H1 (cell line): ENCODE measurements at regions not wholly inside any gene's neighbourhood (a gene's known extent, or its start where the extent isn't known, plus 50 kb on each side); places are given as distances from the start of the nearest gene placed in this dataset.

Source experiments
- CTCF ChIA-PET: fragments of 300-600 bp; sonication (Branson Sonifier 250); formaldehyde crosslinking; loops from one replicate; lab custom pipeline; 2021; ENCODE audit not compliant: partially characterized antibody; lab: Charles Lee
- POLR2A ChIA-PET: fragments of 300-600 bp; sonication (Branson Sonifier 250); formaldehyde crosslinking; loops from one replicate; lab custom pipeline; 2021; ENCODE audit warnings: inconsistent platforms; ENCODE audit not compliant: partially characterized antibody; lab: Charles Lee
- DNase-seq, 2 experiments: peaks; one replicate each; pipeline versions ENCODE4 v3.0.0 to v3.0.0-alpha.2; 2010 to 2022; ENCODE audit warnings: low spot score in 2 of 2, low read depth in 1 of 2, mixed read lengths in 1 of 2
- FAIRE-seq: peaks from 2 replicates; lab custom pipeline; 2011; peaks lifted over from hg19 to GRCh38; lab: Jason Lieb, UNC
- H2AFZ ChIP-seq: 2 replicates; pipeline ENCODE4 v1.8.1; 2012; ENCODE audit warnings: low read length, inconsistent platforms
- H2AK5ac ChIP-seq: 2 replicates; pipeline ENCODE4 v1.6.1; 2013; ENCODE audit warnings: low read depth, low read length
- H2BK120ac ChIP-seq: replicated peaks from 2 replicates; pipeline ENCODE3; 2013; ENCODE audit warnings: low read depth, low read length, inconsistent platforms
- H2BK12ac ChIP-seq: 2 replicates; pipeline ENCODE4 v1.6.1; 2013; ENCODE audit warnings: low read depth, low read length
- H2BK15ac ChIP-seq: 2 replicates; pipeline ENCODE4 v1.6.1; 2013; ENCODE audit warnings: low read length
- H2BK20ac ChIP-seq: 2 replicates; pipeline ENCODE4 v1.6.1; 2013; ENCODE audit warnings: low read length
- H2BK5ac ChIP-seq: 2 replicates; pipeline ENCODE4 v1.6.1; 2013; ENCODE audit warnings: low read depth, low read length
- H3K14ac ChIP-seq: 2 replicates; pipeline ENCODE4 v1.6.1; 2013; ENCODE audit warnings: inconsistent platforms; ENCODE audit not compliant: insufficient read length
- H3K18ac ChIP-seq: 2 replicates; pipeline ENCODE4 v1.6.1; 2013; ENCODE audit warnings: low read length; ENCODE audit errors: extremely low read depth
- H3K23ac ChIP-seq: 2 replicates; pipeline ENCODE4 v1.6.1; 2013; ENCODE audit warnings: inconsistent platforms; ENCODE audit not compliant: insufficient read length
- H3K23me2 ChIP-seq: 2 replicates; pipeline ENCODE4 v1.6.1; 2013; ENCODE audit warnings: low read depth, low read length
- H3K27ac ChIP-seq: 2 replicates; pipeline ENCODE4 v1.6.1; 2011; ENCODE audit warnings: low read depth, low read length, inconsistent platforms
- H3K27me3 ChIP-seq, 4 experiments: replicated peaks in 1 of 4; 1 replicate in 1 of 4; 2 replicates in 3 of 4; pipeline versions ENCODE4 v1.6.1 to v1.8.1; 2011 to 2013; ENCODE audit warnings: low read length in 3 of 4, mild to moderate bottlenecking in 3 of 4, inconsistent platforms in 2 of 4, mixed read lengths in 2 of 4, moderate library complexity in 1 of 4; ENCODE audit not compliant: control insufficient read depth in 3 of 4, insufficient read depth in 3 of 4; ENCODE audit errors: extremely low read depth in 1 of 4
- H3K36me3 ChIP-seq, 4 experiments: 2 replicates each; pipeline versions ENCODE4 v1.6.1 to v1.8.1; 2011 to 2013; ENCODE audit warnings: mild to moderate bottlenecking in 4 of 4, low read length in 3 of 4, moderate library complexity in 2 of 4, control low read depth in 1 of 4, inconsistent platforms in 1 of 4; ENCODE audit not compliant: insufficient read depth in 4 of 4, control insufficient read depth in 2 of 4
- H3K4ac ChIP-seq: replicated peaks from 2 replicates; pipeline ENCODE3; 2013; ENCODE audit warnings: low read length, low read depth, mixed read lengths, inconsistent platforms; ENCODE audit not compliant: insufficient read length
- H3K4me1 ChIP-seq, 4 experiments: replicated peaks in 1 of 4; 1 replicate in 1 of 4; 2 replicates in 3 of 4; pipeline versions ENCODE4 v1.6.1 to v1.8.1; 2011 to 2013; ENCODE audit warnings: low read length in 3 of 4, inconsistent platforms in 2 of 4, mixed read lengths in 1 of 4; ENCODE audit not compliant: insufficient read depth in 4 of 4, control insufficient read depth in 3 of 4
- H3K4me2 ChIP-seq, 2 experiments: 2 replicates each; pipeline versions ENCODE4 v1.6.1 to v1.8.1; 2011 to 2013; ENCODE audit warnings: low read depth in 2 of 2, low read length in 2 of 2, control low read depth in 1 of 2, inconsistent platforms in 1 of 2, mild to moderate bottlenecking in 1 of 2; ENCODE audit not compliant: insufficient read depth in 1 of 2
- H3K4me3 ChIP-seq, 4 experiments: fragments of 200-600, 300-600 bp in 1 of 4; sonication (generic), shearing (Covaris generic), sonication (Bioruptor Twin) in 1 of 4; 2 replicates each; pipeline versions ENCODE4 v1.5.1 to v1.8.1; 2011 to 2016; ENCODE audit warnings: low read length in 4 of 4, low read depth in 3 of 4, control low read depth in 2 of 4, inconsistent platforms in 2 of 4, mild to moderate bottlenecking in 2 of 4, mixed read lengths in 1 of 4, moderate library complexity in 1 of 4; ENCODE audit not compliant: insufficient read depth in 2 of 4; ENCODE audit errors: extremely low read depth in 1 of 4
- H3K56ac ChIP-seq: replicated peaks from 2 replicates; pipeline ENCODE3; 2013; ENCODE audit warnings: low read depth, mild to moderate bottlenecking, mixed read lengths, low read length, inconsistent platforms; ENCODE audit not compliant: insufficient read length
- H3K79me1 ChIP-seq: 2 replicates; pipeline ENCODE4 v1.6.1; 2013; ENCODE audit warnings: low read depth, low read length, control low read depth
- H3K79me2 ChIP-seq, 2 experiments: 2 replicates each; pipeline versions ENCODE4 v1.6.1 to v1.8.1; 2012 to 2013; ENCODE audit warnings: low read length in 2 of 2, mild to moderate bottlenecking in 2 of 2, inconsistent platforms in 1 of 2; ENCODE audit not compliant: insufficient read depth in 2 of 2, control insufficient read depth in 1 of 2
- H3K9ac ChIP-seq, 4 experiments: replicated peaks in 1 of 4; 1 replicate in 1 of 4; 2 replicates in 3 of 4; pipeline versions ENCODE4 v1.6.1 to v1.8.1; 2011 to 2013; ENCODE audit warnings: low read depth in 3 of 4, low read length in 3 of 4, control low read depth in 2 of 4, mild to moderate bottlenecking in 2 of 4, moderate library complexity in 2 of 4, inconsistent platforms in 1 of 4; ENCODE audit errors: extremely low read depth in 1 of 4
- H3K9me3 ChIP-seq, 2 experiments: 2 replicates each; pipeline versions ENCODE4 v1.6.1 to v1.8.1; 2012 to 2013; ENCODE audit warnings: mild to moderate bottlenecking in 2 of 2, moderate library complexity in 2 of 2, control low read depth in 1 of 2, inconsistent platforms in 1 of 2, low read depth in 1 of 2, low read length in 1 of 2, mixed read lengths in 1 of 2; ENCODE audit not compliant: insufficient read depth in 2 of 2
- H4K20me1 ChIP-seq, 2 experiments: replicated peaks in 1 of 2; 2 replicates each; pipeline versions ENCODE3 to v1.8.1; 2011 to 2013; ENCODE audit warnings: inconsistent platforms in 2 of 2, low read length in 2 of 2, mild to moderate bottlenecking in 1 of 2; ENCODE audit not compliant: insufficient read depth in 2 of 2, control insufficient read depth in 1 of 2
- H4K5ac ChIP-seq: 2 replicates; pipeline ENCODE4 v1.6.1; 2013; ENCODE audit warnings: low read length, low read depth, mixed read lengths, inconsistent platforms; ENCODE audit not compliant: insufficient read length
- H4K8ac ChIP-seq: 2 replicates; pipeline ENCODE4 v1.8.0; 2013; ENCODE audit warnings: mild to moderate bottlenecking, moderate library complexity, low read length, inconsistent platforms; ENCODE audit not compliant: insufficient read depth; ENCODE audit errors: extremely low read depth
- H4K91ac ChIP-seq: replicated peaks from 2 replicates; pipeline ENCODE3; 2013; ENCODE audit warnings: low read length, mixed read lengths, inconsistent platforms; ENCODE audit not compliant: insufficient read length
- ASH2L ChIP-seq: fragments of 200-600, 300-600 bp; sonication (generic); IDR thresholded peaks from one replicate; pipeline ENCODE4 v1.7.1; 2017; ENCODE audit warnings: low read length
- CHD2 ChIP-seq: IDR thresholded peaks from 2 replicates; pipeline ENCODE4 v1.6.1; 2012; ENCODE audit warnings: low read length, improper control_type of control experiment
- NRF1 ChIP-seq: IDR thresholded peaks from 2 replicates; pipeline ENCODE4 v1.6.1; 2011; ENCODE audit warnings: mild to moderate bottlenecking, low read depth, low read length, improper control_type of control experiment
- RNF2 ChIP-seq: fragments of 200-900, 300-1000 bp; sonication (generic); IDR thresholded peaks from 2 replicates; pipeline ENCODE4 v1.7.1; 2016; ENCODE audit warnings: borderline replicate concordance, low read depth, mild to moderate bottlenecking, antibody characterized with exemption, low read length; ENCODE audit not compliant: poor library complexity, severe bottlenecking; ENCODE audit errors: missing control alignments
- SAP30 ChIP-seq: fragments of 300-600 bp; sonication (generic); IDR thresholded peaks from 2 replicates; pipeline ENCODE4 v1.7.1; 2012; ENCODE audit warnings: low read length, moderate library complexity, mild to moderate bottlenecking, inconsistent platforms; ENCODE audit not compliant: insufficient read depth, insufficient replicate concordance
- SRF ChIP-seq: IDR thresholded peaks from 2 replicates; pipeline ENCODE4 v1.6.1; 2011; ENCODE audit warnings: mild to moderate bottlenecking, low read depth, low read length, moderate library complexity
- SUZ12 ChIP-seq: fragments of 200-600 bp; sonication (generic); IDR thresholded peaks from 2 replicates; pipeline ENCODE4 v1.6.1; 2012; ENCODE audit warnings: mild to moderate bottlenecking, inconsistent platforms, low read length, moderate library complexity, mixed read lengths
- TEAD4 ChIP-seq: IDR thresholded peaks from 2 replicates; pipeline ENCODE4 v1.6.1; 2012; ENCODE audit warnings: low read depth, low read length, inconsistent platforms, mixed read lengths
- WGBS, 2 experiments: shearing (Covaris generic) in 1 of 2; methylation state at CpG; one replicate each; pipeline versions ENCODE4 v1.1.6 to v1.1.7; 2013 to 2015; ENCODE audit warnings: low lambda C conversion rate in 2 of 2, mixed read lengths in 2 of 2, inconsistent platforms in 1 of 2, low coverage in 1 of 2, missing lambda C conversion rate in 1 of 2; ENCODE audit not compliant: insufficient replicate concordance in 2 of 2, insufficient coverage in 1 of 2, insufficient read length in 1 of 2; ENCODE audit errors: extremely low coverage in 1 of 2, missing lambda C conversion rate in 1 of 2; 5-methylcytosine and 5-hydroxymethylcytosine counted together
- TF ChIP-seq, protein P1 (sequence below): IDR thresholded peaks from 2 replicates; pipeline ENCODE4 v1.6.1; 2012; ENCODE audit warnings: inconsistent platforms
- TF ChIP-seq, protein P2 (sequence below): IDR thresholded peaks from 2 replicates; pipeline ENCODE4 v1.6.1; 2012; ENCODE audit warnings: low read length, inconsistent platforms

DNA sequence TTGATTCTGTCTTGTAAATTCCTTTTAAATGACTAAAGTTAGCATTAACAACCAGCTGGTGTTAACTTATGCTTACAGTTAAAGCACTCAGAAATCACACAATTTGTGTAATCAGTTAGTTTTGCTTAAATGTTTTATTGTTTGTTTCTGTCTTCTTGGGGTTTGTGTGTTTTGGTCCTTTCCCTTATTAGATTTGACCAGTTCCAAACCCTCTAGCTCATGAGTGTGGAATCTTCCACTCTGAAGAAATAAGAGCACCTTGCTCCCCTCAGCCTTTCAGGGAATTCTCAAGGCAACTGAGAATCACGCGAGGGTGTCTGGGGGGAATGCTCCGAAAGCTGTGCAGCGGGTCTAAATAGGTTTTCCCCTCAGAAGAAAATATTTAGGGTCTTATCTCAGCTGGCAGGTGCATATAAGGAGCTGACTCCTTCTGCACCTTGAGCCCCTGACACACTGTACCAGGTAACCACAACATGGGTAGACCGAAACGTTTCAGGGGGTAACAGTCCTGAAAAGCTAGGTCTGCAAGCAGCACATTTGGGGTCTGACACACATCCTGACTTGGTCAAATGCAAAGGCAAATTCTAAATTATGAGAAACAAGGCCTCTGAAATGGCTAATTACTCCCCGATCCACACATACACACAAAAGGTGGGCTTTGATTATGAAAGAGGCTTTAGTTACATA lies 188.1 kb upstream of the ETV3 start:
- H2AK5ac ChIP-seq, result no peak overlapping the region
- H4K8ac ChIP-seq, result no peak overlapping the region
- no peak overlapping the region for H4K5ac ChIP-seq
- H4K20me1 ChIP-seq, result no peaks in the 10 kb centered on the region
- H2AFZ ChIP-seq, result no peak overlapping the region
- H3K79me1 ChIP-seq, result no peaks in the 10 kb centered on the region
- no peaks in the 10 kb centered on the region for H3K79me2 ChIP-seq
- H3K27me3 ChIP-seq, result no peaks in the 10 kb centered on the region
- H2BK12ac ChIP-seq, result no peak overlapping the region; the same call in 1 of the 2 replicates
- H3K4me2 ChIP-seq, result peak overlapping the region in 1 of 2 experiments; percentile 27; a peak in 2 of 4 replicates
- H2BK15ac ChIP-seq, result no peak overlapping the region
- CTCF ChIA-PET, result interaction anchor here (0.6 to 2.6 kb wide), 6 partner anchors 11 to 312 kb away, joined by 3 to 6 read pairs (median 3); no protein-coding TSS in a partner anchor
- H2BK5ac ChIP-seq, result 0 out of 2 replicates have a peak overlapping the region, but pooled peaks have one; percentile 3
- TF ChIP-seq, protein P1, sequence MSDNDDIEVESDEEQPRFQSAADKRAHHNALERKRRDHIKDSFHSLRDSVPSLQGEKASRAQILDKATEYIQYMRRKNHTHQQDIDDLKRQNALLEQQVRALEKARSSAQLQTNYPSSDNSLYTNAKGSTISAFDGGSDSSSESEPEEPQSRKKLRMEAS, result no peak
- TF ChIP-seq TEAD4, result no peak
- no peak for TF ChIP-seq CHD2
- TF ChIP-seq, protein P2, sequence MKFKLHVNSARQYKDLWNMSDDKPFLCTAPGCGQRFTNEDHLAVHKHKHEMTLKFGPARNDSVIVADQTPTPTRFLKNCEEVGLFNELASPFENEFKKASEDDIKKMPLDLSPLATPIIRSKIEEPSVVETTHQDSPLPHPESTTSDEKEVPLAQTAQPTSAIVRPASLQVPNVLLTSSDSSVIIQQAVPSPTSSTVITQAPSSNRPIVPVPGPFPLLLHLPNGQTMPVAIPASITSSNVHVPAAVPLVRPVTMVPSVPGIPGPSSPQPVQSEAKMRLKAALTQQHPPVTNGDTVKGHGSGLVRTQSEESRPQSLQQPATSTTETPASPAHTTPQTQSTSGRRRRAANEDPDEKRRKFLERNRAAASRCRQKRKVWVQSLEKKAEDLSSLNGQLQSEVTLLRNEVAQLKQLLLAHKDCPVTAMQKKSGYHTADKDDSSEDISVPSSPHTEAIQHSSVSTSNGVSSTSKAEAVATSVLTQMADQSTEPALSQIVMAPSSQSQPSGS, result no peak
- TF ChIP-seq SRF, result no peak
- no peak for TF ChIP-seq SUZ12
- TF ChIP-seq RNF2, result no peak
- TF ChIP-seq NRF1, result no peak
- TF ChIP-seq SAP30, result no peak
- TF ChIP-seq ASH2L, result no peak
- no peaks in the 10 kb centered on the region for H3K23me2 ChIP-seq
- DNase-seq, result no peak
- H3K4me1 ChIP-seq, result peaks cover 2 to 10% (median 5%) of the 10 kb centered on the region in 4 experiments; a peak in 6 of 7 replicates
- peak overlapping the region; percentile 5 for H4K91ac ChIP-seq
- 63% methylated on average over 7 of the region's 7 CpGs; no CpG with 5 or more reads in 1 of the 2 experiments for WGBS, 2 experiments
- H3K27ac ChIP-seq, result no peak overlapping the region
- no peak overlapping the region for H2BK20ac ChIP-seq
- H3K9me3 ChIP-seq, result 0 out of 4 replicates have a peak, but pooled peaks cover 2% of the 10 kb centered on the region in 2 experiments
- H3K4me3 ChIP-seq, result no peak overlapping the region
- H3K56ac ChIP-seq, result no peak overlapping the region
- H3K14ac ChIP-seq, result no peak overlapping the region
- H3K36me3 ChIP-seq, result no peaks in the 10 kb centered on the region
- 0 out of 2 replicates have a peak overlapping the region, but pooled peaks have one; percentile 15 for H3K18ac ChIP-seq
- no peak overlapping the region for H3K23ac ChIP-seq
- no peak overlapping the region for H2BK120ac ChIP-seq
- FAIRE-seq, result peak; percentile 86
- POLR2A ChIA-PET, result interaction anchor here (0.5 to 1.0 kb wide), 3 partner anchors 17 to 76 kb away, joined by 3 read pairs; no protein-coding TSS in a partner anchor
- no peak overlapping the region for H3K9ac ChIP-seq
- no peak overlapping the region for H3K4ac ChIP-seq
